Brain pericyte (primary cell): ENCODE measurements at regions not wholly inside any gene's neighbourhood (a gene's known extent, or its start where the extent isn't known, plus 50 kb on each side); places are given as distances from the start of the nearest gene placed in this dataset.

Experiments used
- DNase-seq: peaks from one replicate; pipeline ENCODE4 v3.0.0-alpha.2; 2012; ENCODE audit warnings: low read depth, low spot score

DNA sequence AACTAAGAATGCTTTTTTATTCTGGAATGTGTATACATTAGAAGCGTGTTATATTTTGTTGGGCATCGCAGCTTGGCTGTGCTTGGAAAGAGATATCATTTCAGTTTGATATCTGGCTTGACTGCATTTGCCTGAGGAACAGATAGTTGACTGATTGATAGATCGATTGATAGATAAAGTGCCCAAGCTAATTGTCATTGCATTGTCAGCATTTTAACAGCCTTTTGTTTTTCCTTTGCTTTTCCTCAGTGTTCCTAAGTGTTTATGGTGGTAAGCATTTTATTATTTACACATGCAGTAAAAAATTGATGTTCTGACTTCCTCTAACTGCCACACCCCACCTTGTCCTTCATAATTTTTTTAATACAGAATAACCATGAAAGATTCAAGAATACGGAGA lies 180.9 kb upstream of the GRIK2 start:
- no peak for DNase-seq

DNA sequence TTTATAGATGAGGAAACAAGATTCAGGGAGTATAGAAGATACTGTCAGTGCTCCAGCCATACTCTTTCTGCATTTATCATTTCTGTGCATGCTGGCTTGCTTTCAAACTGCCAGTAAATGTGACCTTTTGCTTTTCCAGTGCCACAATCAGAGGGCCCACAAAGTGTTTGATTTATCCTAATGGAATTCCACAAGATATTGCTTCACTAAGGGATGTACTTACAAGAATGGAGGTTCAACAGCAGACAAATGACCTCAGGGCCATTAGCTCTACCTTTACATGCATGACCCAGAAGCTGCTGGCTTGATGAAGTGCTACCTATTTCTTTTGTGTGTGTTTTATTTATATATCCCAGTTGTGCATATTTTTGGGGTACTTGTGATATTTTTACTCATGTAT lies 171.5 kb upstream of the GRIK2 start:
- DNase-seq = no peak

DNA sequence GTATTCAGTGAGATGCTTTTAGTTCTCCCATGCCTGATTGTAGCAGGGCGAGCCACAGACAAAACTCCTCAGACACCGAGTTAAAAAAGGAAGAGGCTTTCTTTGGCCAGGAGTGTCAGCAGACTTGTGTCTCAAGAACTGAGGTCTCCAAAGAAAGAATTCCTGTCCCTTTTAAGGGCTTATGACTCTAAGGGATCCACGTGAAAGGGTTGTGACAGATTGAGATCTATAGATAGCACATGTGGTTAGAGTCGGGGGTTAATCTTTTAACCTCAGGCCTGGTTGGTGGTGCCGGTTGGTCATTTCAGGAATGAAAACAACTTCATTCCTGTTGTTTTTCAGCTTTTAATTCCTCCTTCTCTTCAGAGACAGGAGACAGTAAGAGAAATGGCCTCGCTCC lies 168.8 kb upstream of the GRIK2 start:
- DNase-seq = no peak

DNA sequence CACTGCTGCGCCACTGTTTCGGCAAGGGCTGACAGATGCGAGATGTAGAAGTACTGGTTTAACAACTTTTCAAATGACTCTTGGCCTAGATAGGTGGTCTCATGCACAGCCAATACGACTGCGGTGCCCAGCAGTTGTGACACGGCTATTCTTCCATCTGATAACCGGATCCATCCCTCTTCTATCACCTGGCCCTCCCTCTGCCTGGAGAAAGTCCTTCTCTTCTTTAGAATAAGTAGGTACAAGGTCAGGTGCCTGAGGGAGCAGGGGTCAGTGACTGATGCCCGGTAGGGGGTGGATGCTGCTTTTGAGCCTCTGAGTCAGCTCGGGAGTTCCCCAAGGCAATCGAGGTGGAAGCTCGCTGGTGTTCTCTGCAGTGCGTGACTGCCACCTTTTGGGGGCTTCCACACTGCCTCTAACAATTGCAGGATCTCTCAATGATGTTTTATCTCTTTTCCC lies 166.8 kb upstream of the GRIK2 start:
- no peak for DNase-seq

DNA sequence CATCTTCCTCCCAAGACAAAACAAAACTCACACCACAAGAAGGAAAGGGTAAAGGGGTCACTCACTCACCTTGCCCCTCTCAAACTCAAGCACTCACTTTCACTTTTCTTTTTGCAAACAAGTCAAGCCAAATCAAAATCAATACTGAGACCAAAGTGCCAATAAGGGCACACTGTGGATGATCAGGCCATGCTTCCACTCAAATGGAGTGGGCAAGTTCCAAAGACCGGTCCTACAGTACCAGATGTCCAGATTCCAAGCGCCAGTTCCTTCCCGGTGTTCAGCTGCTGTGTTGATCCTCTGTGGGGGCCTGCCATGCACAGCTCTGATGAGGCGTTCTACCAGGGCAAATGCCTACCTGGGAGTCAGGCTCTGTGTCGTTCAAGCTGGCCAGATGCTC lies 162.6 kb upstream of the GRIK2 start:
- DNase-seq = no peak

DNA sequence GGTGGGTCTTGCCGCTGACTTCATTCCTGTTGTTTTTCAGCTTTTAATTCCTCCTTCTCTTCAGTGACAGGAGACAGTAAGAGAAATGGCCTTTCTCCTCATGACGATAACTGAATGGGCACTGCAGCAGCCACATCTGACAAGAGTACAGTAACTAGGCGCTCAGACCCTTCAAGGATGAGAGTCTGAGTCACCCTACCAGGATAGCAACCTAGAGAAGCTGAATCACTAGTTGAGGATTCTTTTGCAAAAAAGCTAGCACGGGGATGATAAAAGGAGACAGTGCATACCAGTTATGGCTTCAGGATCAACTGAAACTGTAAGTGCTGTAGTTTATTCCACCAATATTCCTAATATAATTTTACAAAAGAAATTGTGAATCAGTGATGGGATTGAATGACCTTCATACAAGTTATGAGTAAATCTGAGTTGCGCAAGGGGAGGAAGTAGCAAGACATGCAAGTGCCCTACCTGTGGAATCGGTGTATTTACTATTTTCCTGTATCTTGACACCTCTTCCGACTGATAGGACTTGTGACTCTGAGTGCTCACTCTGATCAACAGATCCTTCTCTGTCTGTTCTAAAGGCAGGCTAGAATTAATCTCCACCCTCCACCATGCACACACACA lies 161.8 kb upstream of the GRIK2 start:
- no peak for DNase-seq

DNA sequence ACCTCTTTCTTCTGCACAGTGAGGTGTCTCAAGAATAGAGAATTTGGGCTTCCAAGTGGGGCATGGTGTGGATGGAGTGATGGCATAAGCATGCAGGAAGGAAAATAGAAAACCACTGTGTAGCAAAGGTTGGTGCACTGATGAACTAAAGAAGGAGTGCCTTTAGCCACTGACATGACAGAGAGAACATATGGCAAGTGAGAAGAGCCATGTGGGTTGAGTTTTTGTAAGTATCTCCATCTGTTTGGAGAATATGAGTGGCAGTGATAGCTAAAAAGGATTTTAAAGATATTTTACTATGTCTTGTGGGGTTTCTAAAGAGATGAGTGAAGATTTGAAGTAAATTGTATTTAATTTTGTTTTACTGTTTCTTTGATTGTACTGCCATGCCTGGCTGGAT lies 160.5 kb upstream of the GRIK2 start:
- DNase-seq = no peak

DNA sequence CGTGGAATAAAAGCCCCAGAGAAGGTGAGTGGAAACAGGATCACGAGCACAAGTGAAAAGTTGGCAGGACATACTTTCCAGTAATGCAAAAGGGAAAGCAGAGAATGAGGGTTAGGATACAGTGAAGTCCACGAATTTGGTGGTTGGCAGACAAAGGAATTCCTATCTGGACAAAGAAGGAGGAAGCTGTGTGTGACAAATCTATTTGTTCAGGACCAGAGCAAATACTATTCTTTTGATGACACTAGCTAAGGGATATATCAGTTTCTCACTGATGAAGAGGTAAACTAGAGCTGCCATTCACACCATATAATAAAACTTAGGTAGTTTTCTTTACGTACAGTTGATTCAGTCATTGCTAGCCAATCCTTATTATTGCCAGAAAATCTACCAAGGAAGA lies 156.8 kb upstream of the GRIK2 start:
- no peak for DNase-seq

DNA sequence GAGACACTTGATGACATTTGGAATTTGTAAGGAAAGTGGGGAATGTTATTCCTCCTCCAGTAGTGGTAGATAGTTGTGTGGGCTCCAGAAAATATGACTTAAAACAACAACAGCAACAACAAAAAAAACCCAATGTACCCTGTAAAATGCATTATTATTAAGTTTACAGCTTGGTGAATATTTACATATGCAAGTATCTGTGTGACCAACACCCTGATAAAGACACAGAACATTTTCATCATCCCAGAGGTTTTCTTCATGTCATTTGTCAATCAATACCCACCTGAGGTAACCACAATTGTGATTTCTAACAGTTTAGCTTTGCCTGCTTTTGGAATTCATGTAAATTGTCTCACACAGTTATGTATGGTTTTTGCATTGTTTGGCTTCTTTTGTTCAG lies 152.1 kb upstream of the GRIK2 start:
- DNase-seq = no peak

DNA sequence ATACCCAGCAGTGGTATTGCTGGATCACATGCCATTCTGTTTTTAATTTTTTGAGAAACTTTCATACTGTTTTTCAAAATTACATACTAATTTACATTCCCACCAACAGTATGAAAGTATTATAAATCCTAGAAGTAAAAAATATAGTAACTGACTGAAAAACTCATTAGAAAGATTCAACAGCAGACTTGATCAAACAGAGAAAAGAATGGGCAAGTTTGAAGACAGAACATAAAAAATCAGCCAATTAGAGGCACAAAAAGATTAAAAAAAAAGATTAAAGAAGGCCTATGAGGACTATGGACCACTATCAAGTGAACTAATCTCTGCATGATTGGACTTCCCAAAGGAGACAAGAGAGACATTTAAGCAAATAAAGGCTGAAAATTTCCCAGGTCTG lies 144.0 kb upstream of the GRIK2 start:
- DNase-seq = no peak

DNA sequence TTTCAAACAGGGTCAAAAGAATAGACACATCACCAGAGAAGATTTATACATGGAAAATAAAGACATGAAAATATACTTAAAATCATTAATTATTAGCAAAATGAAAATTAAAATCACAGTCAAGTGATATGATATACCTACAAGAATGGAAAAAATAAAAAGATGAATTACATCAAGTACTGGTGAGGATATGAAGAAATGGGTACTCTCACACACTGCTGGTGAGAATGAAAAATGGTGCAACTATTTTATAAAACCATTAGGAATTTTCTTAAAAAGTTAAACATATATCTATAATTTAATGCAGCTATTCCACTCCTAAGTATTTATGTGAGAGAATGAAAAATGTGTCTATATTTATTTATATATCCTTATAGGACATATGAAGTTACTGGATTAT lies 136.3 kb upstream of the GRIK2 start:
- DNase-seq = no peak

DNA sequence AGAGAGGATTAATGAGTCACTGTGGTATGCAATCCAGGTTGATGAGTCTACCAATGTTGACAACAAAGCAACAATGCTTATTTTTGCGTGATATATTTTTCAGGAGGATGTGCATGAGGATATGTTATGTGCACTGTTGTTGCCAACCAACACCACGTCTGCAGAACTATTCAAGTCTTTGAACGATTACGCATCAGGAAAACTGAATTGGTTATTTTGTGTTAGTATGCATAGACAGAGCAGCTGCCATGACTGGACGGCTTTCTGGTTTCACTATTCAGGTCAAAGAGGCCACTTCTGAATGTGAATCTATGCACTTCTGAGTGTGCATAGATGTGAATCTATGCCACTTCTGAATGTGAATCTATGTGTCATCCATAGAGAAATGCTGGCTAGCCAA lies 134.0 kb upstream of the GRIK2 start:
- DNase-seq = no peak

DNA sequence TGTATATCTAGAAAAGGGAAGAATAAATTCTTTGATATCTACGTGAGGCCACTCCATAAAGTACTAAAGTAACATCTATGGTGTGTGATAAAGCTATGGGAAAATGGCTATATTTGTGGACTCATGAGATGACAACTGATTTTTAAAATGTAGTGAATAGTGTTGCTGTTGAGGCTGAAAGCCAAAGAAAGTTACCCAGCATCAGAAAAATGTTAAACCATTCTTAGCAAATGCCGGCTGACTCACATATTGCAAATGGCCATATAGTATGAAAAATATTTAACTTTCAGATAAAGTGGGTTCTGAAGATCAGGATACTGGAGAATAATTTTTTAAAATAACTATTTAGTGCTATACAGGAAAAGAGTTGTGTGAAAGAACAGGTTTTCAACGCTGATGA lies 129.9 kb upstream of the GRIK2 start:
- DNase-seq = no peak

DNA sequence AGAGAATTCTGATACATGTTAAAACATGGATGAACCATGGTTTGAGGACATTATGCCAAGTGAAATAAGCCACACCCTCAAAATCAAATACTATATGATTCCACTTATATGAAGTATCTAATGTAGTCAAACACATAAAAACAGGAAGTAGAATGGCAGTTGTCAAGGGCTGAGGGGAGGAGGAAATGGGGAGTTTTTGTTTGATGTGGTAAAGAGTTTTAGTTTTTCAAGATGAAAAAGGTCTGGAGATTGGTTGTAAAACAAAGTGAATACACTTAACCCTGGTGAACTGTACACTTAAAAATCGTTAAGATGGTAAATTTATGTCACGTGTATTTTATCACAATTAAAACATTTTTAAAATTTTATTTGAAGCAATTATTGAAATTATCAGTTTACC lies 127.4 kb upstream of the GRIK2 start:
- DNase-seq = no peak

DNA sequence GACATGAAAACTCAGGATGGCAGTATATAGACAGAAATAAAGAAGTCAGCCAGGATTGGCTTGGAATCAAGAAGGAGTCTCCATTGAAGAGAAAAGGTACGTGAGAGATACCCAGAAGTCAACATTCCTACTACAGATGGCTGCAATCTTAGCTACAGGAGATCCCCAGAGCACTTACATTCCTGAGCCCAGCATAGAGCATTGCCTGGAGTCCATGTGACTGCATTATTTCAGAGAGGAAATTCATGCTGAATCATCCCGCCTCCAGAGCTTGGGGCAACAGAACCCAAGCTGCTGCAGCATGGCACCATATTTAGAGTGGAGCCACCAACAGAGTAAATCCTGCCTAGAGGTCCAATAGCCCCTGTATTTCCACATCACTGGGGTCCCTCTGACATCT lies 125.0 kb upstream of the GRIK2 start:
- DNase-seq = no peak

DNA sequence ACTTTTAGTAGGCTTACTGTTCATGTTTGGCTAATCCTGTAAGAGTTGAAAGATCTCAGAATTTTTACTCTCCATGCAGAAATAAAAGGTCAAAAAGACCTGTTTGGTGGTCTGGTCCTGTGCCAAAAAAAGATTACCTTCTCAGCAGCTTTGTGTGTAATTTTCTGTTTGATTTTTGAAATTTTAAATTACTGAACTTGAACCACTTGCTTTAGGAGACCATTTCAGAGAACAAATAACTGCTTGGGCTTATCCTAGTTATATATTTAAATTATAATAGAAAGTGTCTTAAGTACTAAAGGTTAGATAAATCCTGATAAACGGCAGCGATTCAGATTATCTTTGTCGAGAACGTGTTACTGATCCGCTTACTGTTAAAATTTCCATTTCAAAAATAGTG lies 118.3 kb upstream of the GRIK2 start:
- DNase-seq = no peak

DNA sequence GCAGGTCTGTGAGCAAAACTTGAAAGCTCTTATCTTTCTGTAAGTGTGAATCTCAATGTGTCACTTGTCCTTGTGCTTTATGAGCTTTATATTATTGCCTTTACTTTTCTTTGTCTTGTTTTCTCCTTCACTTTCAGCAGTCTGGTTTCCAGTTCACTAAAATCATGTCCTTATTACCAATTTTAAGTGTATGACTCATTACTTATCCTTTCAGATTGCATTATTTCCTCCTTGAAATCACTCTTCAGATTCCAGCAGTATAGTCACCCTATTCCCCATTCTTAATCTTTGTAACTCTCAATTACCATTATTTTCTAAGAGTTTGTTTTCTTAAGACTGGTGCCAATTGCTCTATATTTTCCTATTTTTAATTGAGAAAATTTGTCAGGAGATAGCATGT lies 117.4 kb upstream of the GRIK2 start:
- DNase-seq = no peak

DNA sequence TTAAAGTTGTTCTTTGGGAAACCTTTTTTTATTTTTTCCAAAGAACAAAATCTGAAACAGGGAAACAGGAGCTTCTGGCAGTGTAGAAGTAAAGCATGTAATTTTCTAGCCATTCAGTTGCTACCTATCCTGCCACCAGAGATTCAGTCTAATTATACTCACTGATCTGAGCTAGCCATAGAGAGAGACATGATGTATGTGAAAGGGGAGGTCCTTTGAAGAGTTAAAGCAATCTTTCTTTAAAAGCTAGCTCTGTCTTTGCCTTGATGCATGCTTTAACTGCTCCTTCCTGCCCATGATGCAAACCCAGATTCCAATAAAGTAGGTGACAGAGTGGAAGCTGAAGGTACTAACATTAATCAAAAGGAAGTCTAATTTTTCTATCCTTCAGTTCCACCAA lies 114.1 kb upstream of the GRIK2 start:
- DNase-seq = no peak

DNA sequence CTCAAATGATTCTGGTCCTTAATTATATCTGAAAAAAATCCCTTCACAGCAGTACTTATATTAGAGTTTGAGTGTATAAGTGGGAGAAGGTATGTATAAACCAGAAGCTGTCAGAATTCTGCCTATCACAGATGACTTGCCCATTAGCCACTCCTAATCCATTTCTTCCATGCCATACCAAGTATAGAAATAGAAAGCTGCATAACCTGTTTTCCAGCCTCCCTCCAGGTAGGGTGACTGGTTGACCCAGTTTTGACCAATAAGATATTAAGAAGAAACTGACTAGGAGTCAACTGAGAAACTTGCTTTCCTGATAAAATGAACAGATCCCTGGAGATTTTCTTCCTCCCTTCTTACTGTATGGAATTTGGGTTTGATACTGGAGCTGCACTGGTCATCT lies 112.2 kb upstream of the GRIK2 start:
- DNase-seq = no peak

DNA sequence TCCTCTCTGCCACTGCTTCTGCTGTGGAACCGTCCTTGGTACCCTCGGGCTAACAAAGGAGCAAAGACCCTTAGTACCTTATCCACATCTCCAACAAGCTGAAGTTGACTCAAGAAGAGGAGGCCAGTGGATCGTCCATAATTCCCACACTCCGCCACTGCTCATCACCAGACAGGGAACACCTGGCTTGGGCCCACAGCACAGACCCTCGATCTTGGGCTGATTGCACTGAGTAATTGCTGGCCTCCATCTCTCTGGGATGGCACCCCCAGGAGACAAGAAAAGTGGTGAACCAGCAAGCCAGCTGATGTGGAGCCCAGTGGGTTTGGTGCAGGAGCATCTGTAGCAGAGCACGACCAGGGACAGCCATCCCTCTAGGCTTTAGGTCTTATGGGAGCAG lies 109.4 kb upstream of the GRIK2 start:
- DNase-seq = no peak

DNA sequence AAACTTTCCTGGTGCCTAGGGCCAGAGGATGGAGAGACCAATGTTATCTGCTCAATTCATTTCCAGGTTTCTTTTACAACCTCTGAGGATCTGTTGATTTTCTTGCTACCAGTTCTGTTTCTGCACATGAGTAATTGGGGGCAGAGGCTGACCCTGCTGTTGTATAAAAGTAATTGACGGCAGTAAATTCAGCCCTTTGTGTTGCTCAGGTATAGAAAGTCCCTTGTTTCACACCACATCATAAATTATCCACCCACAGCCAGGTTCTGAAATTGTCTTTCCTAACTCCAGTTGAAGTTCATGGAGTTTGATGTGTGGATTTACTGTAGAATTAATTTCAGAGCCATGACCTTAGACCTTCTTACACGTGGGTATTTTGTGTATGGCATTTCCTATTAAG lies 107.4 kb upstream of the GRIK2 start:
- no peak for DNase-seq

DNA sequence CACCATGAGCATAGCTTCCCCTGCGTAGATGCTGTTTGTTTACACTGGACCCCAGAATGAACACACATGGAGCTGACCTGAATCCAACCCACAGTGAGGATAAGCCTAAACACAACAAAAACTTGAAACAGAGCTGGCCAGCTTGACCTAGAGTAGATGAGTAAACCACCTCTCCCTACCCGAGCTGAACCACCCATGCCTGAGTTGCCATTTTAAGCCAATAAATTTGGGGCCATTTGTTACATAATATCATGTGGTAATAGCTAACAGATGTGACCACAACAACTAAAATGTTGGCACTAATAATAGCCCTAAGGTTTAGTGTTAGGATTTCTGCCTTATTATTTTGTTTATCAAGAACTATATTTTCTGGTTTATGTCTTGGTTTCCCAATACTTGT lies 103.2 kb upstream of the GRIK2 start:
- no peak for DNase-seq

DNA sequence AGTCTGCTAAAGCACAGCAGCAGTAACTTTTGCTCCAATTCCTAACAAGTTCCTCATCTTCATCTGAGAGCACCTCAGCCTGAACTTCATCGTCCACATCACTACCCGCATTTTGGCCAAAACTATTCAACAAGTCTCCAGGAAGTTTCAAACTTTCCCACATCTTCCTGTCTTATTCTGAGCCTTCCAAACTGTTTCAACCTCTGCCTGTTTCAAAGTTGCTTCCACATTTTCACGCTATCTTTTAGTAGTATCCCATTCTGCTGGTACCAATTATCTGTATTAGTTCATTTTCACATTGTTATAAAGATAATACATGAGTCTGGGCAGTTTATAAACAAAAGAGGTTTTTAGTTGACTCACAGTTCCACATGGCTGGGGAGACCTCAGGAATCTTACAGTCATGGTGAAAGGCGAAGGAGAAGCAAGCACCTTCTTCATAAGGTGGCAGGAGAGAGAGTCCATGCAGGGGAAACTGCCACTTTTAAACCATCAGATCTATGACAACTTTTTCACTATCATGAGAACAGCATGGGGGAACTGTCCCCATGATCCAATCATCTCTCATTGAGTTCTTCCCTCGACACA lies 99.4 kb upstream of the GRIK2 start:
- DNase-seq = no peak

DNA sequence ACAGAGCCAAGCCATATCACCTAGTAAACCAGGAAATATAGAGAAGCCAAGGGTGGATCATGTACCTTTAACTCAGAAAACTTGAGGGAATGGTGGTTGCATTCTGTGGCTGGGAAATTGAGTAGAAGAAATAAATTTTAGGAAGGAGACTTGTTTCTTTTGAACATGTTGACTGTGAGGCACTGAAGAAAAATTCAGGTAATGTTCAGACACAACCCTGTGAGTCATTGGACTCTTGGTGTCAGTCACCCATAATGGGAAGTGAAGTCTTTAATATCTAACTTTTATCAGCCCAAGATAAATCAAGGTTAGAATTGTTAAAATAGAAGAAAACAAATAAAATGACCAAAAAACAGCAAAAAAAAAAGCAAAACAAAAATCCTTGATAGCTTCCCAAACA lies 98.8 kb upstream of the GRIK2 start:
- no peak for DNase-seq
